SK-MEL-5 (cell line): ENCODE measurements at regions not wholly inside any gene's neighbourhood (a gene's known extent, or its start where the extent isn't known, plus 50 kb on each side); places are given as distances from the start of the nearest gene placed in this dataset.

ENCODE experiments used
- DNase-seq: peaks from one replicate; pipeline ENCODE4 v3.0.0-alpha.2; 2016; ENCODE audit warnings: low read depth, low spot score
- in situ Hi-C: cut with HindIII; loops from 2 replicates; pipeline ENCODE4 v1.10.0; 2016; ENCODE audit warnings: low sequenced_read_pairs, high pct_unique_total_duplicates, low pct_unique_long_range_greater_than_20kb

- no peak for DNase-seq
- in situ Hi-C loops = no loop called here
Observed at GRCh38 chr4:32206756-32207155, 1486.6 kb downstream of the PCDH7 start.

GRCh38 chr4:32207456-32207855 is 1487.3 kb downstream of the PCDH7 start:
- DNase-seq = no peak
- in situ Hi-C loops = no loop called here

- DNase-seq = no peak
- in situ Hi-C loops = no loop called here
Observed at GRCh38 chr4:32215277-32215676, 1495.1 kb downstream of the PCDH7 start.

GRCh38 chr4:32216502-32216901 is 1496.3 kb downstream of the PCDH7 start:
- in situ Hi-C loops = no loop called here
- no peak for DNase-seq

- in situ Hi-C loops = no loop called here
- no peak for DNase-seq
Observed at GRCh38 chr4:32219306-32220075, 1499.3 kb downstream of the PCDH7 start.

GRCh38 chr4:32226204-32226603 is 1506.0 kb downstream of the PCDH7 start:
- no peak for DNase-seq
- in situ Hi-C loops = no loop called here

DNA sequence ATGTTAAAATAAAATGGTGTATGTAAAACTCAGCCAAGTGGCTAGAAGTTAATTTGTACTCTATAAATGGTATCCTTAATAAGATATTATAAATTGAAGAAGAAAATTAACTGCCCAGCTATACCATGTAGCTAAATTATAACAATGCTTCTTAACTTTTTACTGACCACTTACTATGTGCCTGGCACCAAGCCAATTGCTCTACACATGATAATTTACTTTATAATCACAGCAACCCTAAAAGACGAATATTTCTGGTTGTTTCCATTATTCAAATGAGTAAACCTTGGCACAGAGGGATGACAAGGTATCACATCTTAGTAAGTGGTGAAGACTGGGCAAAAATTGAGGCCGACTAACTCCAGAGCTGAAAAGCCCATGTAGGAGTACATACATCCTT is 1506.6 kb downstream of the PCDH7 start:
- in situ Hi-C loops = no loop called here
- DNase-seq = no peak

GRCh38 chr4:32243926-32244325 is 1523.8 kb downstream of the PCDH7 start:
- in situ Hi-C loops = no loop called here
- no peak for DNase-seq

- in situ Hi-C loops = no loop called here
- no peak for DNase-seq
Observed at GRCh38 chr4:32249040-32249439, 1528.9 kb downstream of the PCDH7 start.

DNA sequence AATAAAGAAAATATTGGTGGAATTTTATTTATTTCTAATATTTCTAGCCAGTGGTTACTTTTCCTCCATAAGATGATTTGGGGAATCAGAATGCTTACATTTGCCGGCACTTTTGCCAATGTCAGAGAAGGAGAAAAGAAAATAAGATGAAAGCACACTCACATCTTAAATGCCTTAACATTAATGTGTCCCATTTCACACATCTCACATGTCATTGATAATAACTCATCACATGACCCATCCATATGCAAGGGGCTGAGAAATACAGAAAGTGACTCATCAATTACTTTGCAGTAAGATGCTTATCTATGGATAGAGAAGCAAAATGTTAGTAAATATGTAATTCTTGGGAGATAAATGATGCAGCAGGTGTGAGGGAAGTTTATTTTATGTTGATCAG is 1531.0 kb downstream of the PCDH7 start:
- in situ Hi-C loops = no loop called here
- DNase-seq = no peak

GRCh38 chr4:32251926-32252325 is 1531.8 kb downstream of the PCDH7 start:
- in situ Hi-C loops = no loop called here
- DNase-seq = no peak

DNA sequence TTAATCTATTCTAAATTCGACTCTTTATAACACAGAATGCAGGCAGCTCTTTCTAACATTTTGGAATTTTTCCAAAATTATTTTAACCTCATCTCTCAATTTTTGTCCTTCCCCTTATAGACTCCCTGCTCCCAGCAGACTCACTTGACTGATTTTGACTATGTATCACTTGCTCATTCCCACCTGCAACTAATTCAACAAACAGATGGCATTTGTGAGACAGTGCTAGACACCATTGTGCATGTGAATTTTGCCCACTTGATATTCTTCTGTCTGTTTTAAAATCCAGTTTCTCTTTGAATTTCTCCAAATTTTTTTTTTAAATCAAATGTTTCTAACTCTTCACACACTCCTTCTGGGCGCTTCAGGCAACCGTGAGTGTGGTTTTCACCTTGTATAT is 1534.0 kb downstream of the PCDH7 start:
- in situ Hi-C loops = no loop called here
- DNase-seq = no peak

GRCh38 chr4:32258986-32259385 is 1538.8 kb downstream of the PCDH7 start:
- in situ Hi-C loops = no loop called here
- DNase-seq = no peak

- DNase-seq = no peak
- in situ Hi-C loops = no loop called here
Observed at GRCh38 chr4:32261196-32261595, 1541.0 kb downstream of the PCDH7 start.

DNA sequence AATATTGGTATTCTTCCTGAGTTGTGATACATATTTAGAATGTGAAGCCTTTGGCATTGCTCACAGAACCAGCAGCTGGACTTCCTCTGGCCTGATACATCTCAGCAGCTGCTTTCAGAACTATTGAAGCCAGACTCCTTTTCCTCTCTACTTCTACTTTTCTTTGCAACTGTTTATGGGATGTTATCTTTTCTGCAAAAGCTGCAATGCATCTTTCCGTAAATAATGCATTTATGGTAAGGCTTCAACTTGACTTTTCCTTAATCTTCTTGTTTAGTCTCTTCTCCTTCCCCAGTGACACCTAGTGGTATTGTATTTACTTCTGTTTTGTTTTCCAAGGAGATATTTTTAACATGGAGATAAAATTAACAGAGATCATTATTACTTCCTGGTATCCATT is 1548.7 kb downstream of the PCDH7 start:
- in situ Hi-C loops = no loop called here
- DNase-seq = peak; percentile 19

DNA sequence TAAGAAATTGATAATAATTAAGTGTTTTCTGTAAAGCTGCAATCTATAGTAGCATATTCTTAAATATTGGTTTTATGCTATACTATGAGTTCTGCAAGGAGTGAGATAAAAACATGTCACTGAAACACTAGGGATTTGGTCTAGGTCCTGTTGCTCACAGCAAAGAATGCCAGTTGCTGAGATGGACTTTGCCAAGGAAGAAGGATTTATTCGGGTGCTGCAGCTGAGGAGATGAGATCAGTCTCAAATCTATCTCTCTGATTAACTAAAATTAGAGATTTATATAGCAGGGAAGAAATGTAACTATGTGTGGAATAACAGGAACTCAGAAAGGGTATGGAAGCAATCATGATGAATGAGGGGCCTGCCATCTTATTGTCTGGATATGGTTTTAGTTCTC is 1569.9 kb downstream of the PCDH7 start:
- in situ Hi-C loops = no loop called here
- DNase-seq = no peak

DNA sequence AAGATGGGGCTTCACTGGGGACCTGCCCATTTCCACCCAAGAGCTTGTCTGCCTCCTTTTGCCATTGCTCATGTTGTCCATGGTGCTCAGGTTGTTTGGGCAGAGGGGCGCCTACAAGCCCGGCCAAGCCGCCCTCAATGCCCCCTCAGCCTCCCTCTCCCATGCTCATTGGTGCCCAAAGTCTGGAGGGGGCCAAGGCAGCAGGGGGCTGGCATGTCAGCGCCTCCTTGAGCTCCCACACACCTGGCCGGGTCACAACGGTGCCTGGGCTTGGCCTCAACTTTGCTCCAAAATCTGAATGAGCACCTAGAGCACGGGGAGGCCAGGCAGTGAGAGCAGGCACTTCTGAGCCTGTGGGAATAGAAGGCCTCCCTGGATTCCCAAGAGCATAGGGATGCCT is 1598.8 kb downstream of the PCDH7 start:
- in situ Hi-C loops = no loop called here
- no peak for DNase-seq

DNA sequence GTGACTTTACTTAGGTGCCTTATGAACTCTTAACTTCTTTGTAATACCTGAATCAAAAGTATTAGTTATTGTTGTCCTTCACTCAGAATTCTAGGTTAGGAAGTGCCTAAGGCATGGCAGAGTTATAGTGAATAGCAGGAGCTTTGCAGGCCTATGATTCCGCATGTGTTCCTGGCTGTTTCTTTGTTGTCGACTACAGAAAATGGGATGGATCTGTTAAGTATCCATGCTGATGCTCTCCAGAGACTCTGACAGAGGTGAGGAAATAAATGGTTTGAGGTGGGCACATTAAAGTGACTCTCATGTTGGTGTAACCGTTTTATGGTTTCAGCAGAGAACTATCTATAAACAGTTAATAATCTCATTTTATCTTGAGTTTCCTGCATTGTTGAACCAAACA is 1601.3 kb downstream of the PCDH7 start:
- DNase-seq = no peak
- in situ Hi-C loops = no loop called here

GRCh38 chr4:32334759-32335158 is 1614.6 kb downstream of the PCDH7 start:
- peak; percentile 21 for DNase-seq
- in situ Hi-C loops = no loop called here

GRCh38 chr4:32337403-32337802 is 1617.2 kb downstream of the PCDH7 start:
- in situ Hi-C loops = no loop called here
- DNase-seq = no peak
